ENCODE measurements at regions not wholly inside any gene's neighbourhood (a gene's known extent, or its start where the extent isn't known, plus 50 kb on each side); places are given as distances from the start of the nearest gene placed in this dataset.

- TF ChIP-seq POLR2A (IDR thresholded peaks at IDR 0.05): no peak
- TF ChIP-seq, protein P1, sequence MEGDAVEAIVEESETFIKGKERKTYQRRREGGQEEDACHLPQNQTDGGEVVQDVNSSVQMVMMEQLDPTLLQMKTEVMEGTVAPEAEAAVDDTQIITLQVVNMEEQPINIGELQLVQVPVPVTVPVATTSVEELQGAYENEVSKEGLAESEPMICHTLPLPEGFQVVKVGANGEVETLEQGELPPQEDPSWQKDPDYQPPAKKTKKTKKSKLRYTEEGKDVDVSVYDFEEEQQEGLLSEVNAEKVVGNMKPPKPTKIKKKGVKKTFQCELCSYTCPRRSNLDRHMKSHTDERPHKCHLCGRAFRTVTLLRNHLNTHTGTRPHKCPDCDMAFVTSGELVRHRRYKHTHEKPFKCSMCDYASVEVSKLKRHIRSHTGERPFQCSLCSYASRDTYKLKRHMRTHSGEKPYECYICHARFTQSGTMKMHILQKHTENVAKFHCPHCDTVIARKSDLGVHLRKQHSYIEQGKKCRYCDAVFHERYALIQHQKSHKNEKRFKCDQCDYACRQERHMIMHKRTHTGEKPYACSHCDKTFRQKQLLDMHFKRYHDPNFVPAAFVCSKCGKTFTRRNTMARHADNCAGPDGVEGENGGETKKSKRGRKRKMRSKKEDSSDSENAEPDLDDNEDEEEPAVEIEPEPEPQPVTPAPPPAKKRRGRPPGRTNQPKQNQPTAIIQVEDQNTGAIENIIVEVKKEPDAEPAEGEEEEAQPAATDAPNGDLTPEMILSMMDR (IDR thresholded peaks at IDR 0.05): no peak
Observed at GRCh38 chr9:92191801-92192200, 76.6 kb upstream of the SPTLC1 start.
